Fibroblast of villous mesenchyme (primary cell): ENCODE measurements at regions not wholly inside any gene's neighbourhood (a gene's known extent, or its start where the extent isn't known, plus 50 kb on each side); places are given as distances from the start of the nearest gene placed in this dataset.

ENCODE experiments used
- DNase-seq: peaks from one replicate; pipeline ENCODE4 v3.0.0-alpha.2; 2010; ENCODE audit warnings: low read depth
- H3K4me3 ChIP-seq: 2 replicates; pipeline ENCODE4 v1.5.1; 2011; ENCODE audit warnings: low read depth, mild to moderate bottlenecking, low read length
- TF ChIP-seq, protein P1 (sequence below): IDR thresholded peaks from 2 replicates; pipeline ENCODE4 v1.5.1; 2012; ENCODE audit warnings: low read depth, mild to moderate bottlenecking, low read length; ENCODE audit not compliant: insufficient read depth

- TF ChIP-seq, protein P1, sequence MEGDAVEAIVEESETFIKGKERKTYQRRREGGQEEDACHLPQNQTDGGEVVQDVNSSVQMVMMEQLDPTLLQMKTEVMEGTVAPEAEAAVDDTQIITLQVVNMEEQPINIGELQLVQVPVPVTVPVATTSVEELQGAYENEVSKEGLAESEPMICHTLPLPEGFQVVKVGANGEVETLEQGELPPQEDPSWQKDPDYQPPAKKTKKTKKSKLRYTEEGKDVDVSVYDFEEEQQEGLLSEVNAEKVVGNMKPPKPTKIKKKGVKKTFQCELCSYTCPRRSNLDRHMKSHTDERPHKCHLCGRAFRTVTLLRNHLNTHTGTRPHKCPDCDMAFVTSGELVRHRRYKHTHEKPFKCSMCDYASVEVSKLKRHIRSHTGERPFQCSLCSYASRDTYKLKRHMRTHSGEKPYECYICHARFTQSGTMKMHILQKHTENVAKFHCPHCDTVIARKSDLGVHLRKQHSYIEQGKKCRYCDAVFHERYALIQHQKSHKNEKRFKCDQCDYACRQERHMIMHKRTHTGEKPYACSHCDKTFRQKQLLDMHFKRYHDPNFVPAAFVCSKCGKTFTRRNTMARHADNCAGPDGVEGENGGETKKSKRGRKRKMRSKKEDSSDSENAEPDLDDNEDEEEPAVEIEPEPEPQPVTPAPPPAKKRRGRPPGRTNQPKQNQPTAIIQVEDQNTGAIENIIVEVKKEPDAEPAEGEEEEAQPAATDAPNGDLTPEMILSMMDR = no peak
- no peak for DNase-seq
- no peak overlapping the region for H3K4me3 ChIP-seq
These were observed 200.5 kb upstream of the CHAC2 start for GRCh38 chr2:53567073-53567472.

- no peak for DNase-seq
- TF ChIP-seq, protein P1 = no peak
These were observed 205.2 kb upstream of the CHAC2 start for GRCh38 chr2:53562407-53562806.

DNA sequence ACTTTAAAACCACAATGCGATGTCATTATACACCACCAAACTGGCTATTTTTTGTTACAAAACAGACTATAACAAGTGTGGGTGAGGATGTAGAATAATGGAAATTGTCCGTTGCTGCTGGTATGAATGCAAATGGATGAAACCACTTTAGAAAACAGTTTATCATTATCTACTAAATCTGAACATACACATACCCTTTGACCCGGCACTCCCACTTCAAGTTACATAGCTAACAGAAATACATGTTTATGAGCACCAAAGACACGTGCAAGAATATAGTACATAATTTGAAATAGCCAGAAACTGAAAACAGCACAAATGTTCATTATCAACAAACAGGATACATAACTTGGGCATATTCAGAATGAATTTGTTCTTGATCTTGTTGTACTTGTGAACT lies 206.4 kb upstream of the CHAC2 start:
- DNase-seq = no peak
- TF ChIP-seq, protein P1 = no peak
- no peak overlapping the region for H3K4me3 ChIP-seq

More at GRCh38 chr2:53562407-53562806, 205.2 kb upstream of the CHAC2 start:
- H3K4me3 ChIP-seq = no peak overlapping the region

DNA sequence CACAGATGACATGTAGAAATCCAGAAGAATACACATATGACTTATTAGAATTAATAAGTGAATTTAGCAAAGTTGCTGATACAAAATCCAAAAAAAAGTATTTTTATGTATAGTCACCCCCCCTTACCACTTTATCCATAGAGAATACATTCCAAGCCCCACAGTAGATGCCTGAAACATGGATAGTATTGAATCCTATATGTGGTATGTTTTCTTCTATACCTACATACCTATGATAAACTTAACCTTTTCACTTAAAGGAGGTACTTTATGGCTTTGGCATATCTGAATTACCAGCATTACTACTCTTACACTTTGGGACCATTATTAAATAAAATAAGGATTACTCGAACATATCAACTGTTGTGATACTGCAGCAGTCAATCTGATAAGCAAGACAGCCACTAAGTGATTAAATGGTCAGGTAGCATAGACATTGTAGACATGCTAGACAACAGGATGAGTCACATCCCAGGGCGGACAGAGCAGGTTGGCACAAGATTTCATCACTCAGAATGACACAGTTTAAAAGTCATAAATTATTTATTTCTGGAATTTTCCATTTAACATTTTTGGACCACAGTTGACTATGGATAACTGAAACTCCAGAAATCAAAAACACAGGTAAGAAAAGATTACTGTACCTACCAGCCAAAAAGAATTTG lies 208.2 kb upstream of the CHAC2 start:
- no peak for DNase-seq
- TF ChIP-seq, protein P1 = no peak
- no peak overlapping the region for H3K4me3 ChIP-seq

DNA sequence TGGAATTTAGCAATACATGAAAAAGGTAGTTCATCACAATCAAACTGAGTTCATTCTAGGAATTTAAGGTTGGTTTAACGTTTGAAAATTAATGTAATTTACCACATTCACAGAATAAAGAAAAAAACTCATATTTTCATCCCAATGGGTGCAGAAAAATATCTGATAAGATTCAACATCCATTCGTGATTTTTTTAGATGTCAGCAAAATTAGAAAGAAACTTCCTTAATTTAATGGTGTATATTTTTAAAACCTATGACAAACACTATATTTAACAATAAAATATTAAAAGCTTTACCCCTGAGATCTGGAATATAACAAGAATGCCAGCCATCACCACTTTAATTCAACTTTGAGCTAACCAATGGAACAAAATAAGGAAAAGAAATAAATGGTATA lies 208.7 kb upstream of the CHAC2 start:
- no peak for DNase-seq
- TF ChIP-seq, protein P1 = no peak
- H3K4me3 ChIP-seq = no peak overlapping the region

DNA sequence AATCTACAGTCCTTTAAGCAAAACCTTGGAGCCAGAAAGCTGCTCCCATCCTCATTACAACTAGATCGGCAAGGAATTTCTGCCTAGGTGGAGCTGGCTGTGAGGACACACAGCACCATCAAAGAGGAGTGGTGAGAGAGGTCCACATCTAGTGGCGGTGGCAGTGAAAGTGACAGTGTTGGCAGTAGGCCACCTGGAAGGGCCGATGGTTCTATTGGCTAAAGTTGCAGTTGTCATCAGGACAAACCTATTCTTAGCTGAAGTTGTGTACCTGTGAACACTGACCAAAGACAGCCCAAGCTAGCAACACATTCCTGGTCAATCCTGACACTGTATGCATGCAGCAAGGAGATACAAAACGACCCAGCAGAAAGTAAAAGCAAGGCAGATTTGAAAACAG lies 218.1 kb upstream of the CHAC2 start:
- no peak for DNase-seq

More for the DNA sequence above, 218.1 kb upstream of the CHAC2 start:
- no peak overlapping the region for H3K4me3 ChIP-seq
- TF ChIP-seq, protein P1 = no peak
